NAMALWA (cell line): ENCODE measurements at regions not wholly inside any gene's neighbourhood (a gene's known extent, or its start where the extent isn't known, plus 50 kb on each side); places are given as distances from the start of the nearest gene placed in this dataset.

Experiments
- DNase-seq: peaks from one replicate; pipeline ENCODE4 v3.0.0-alpha.2; 2015; ENCODE audit warnings: low spot score

- no peak for DNase-seq
Observed at GRCh38 chr3:71843071-71843470, 58.1 kb upstream of the PROK2 start.

- no peak for DNase-seq
Observed at GRCh38 chr3:71838406-71838805, 53.5 kb upstream of the PROK2 start.
